Stimulated activated naive CD8-positive, alpha-beta T cell treated with anti-CD3 and anti-CD28 coated beads, Interleukin-15, Interleukin-2, amounts not matched to agents 100 U/mL and 50 U/mL, for 24 hours (primary cell): ENCODE measurements at regions not wholly inside any gene's neighbourhood (a gene's known extent, or its start where the extent isn't known, plus 50 kb on each side); places are given as distances from the start of the nearest gene placed in this dataset.

ENCODE experiments used
- ATAC-seq: fragments of 150-1000 bp; cut with Tn5 transposase; one replicate; pipeline ENCODE4 v1.10.0; 2021
- DNase-seq: peaks from one replicate; pipeline ENCODE4 v3.0.0; 2021

GRCh38 chr4:189385579-189385978, 555.1 kb upstream of the FRG1 start:
- DNase-seq (no peak), ATAC-seq (no peak)

GRCh38 chr4:189396435-189396834, 544.2 kb upstream of the FRG1 start:
- ATAC-seq = no peak

GRCh38 chr4:189404271-189404670, 536.4 kb upstream of the FRG1 start:
- DNase-seq = no peak
- ATAC-seq = no peak

More at GRCh38 chr4:189396435-189396834, 544.2 kb upstream of the FRG1 start:
- DNase-seq = no peak

GRCh38 chr4:189409158-189409557, 531.5 kb upstream of the FRG1 start:
- ATAC-seq (no peak), DNase-seq (no peak)

- DNase-seq (no peak), ATAC-seq (no peak)
Measured at GRCh38 chr4:189414021-189414420, 526.7 kb upstream of the FRG1 start.

- no peak for ATAC-seq
- no peak for DNase-seq
Measured at GRCh38 chr4:189420572-189420971, 520.1 kb upstream of the FRG1 start.

- DNase-seq (no peak), ATAC-seq (no peak)
Measured at GRCh38 chr4:189436207-189436606, 504.5 kb upstream of the FRG1 start.

- DNase-seq = no peak
- no peak for ATAC-seq
Measured at GRCh38 chr4:189440716-189441115, 500.0 kb upstream of the FRG1 start.

- no peak for ATAC-seq
- no peak for DNase-seq
Measured at GRCh38 chr4:189443341-189443740, 497.3 kb upstream of the FRG1 start.

- no peak for ATAC-seq
- DNase-seq = no peak
Measured at GRCh38 chr4:189445613-189446012, 495.1 kb upstream of the FRG1 start.

- ATAC-seq (no peak), DNase-seq (no peak)
Measured at GRCh38 chr4:189463734-189464133, 476.9 kb upstream of the FRG1 start.

- DNase-seq (no peak), ATAC-seq (no peak)
Measured at GRCh38 chr4:189494407-189494806, 446.3 kb upstream of the FRG1 start.

- no peak for ATAC-seq
- DNase-seq = no peak
Measured at GRCh38 chr4:189497516-189497915, 443.2 kb upstream of the FRG1 start.

- DNase-seq = no peak
- no peak for ATAC-seq
Measured at GRCh38 chr4:189497996-189498395, 442.7 kb upstream of the FRG1 start.

GRCh38 chr4:189498457-189498856, 442.2 kb upstream of the FRG1 start:
- no peak for DNase-seq
- ATAC-seq = no peak

- no peak for ATAC-seq
- no peak for DNase-seq
Measured at GRCh38 chr4:189499696-189500095, 441.0 kb upstream of the FRG1 start.

- no peak for DNase-seq
- ATAC-seq = no peak
Measured at GRCh38 chr4:189500970-189501369, 439.7 kb upstream of the FRG1 start.

- no peak for ATAC-seq
- DNase-seq = no peak
Measured at GRCh38 chr4:189502841-189503435, 437.7 kb upstream of the FRG1 start.

GRCh38 chr4:189504220-189504619, 436.5 kb upstream of the FRG1 start:
- ATAC-seq = no peak
- DNase-seq = no peak

GRCh38 chr4:189505380-189505779, 435.3 kb upstream of the FRG1 start:
- ATAC-seq (no peak), DNase-seq (no peak)

- DNase-seq (no peak), ATAC-seq (no peak)
Measured at GRCh38 chr4:189506080-189506479, 434.6 kb upstream of the FRG1 start.

GRCh38 chr4:189507060-189507459, 433.6 kb upstream of the FRG1 start:
- no peak for DNase-seq
- ATAC-seq = no peak

- DNase-seq (no peak), ATAC-seq (no peak)
Measured at GRCh38 chr4:189510601-189511000, 430.1 kb upstream of the FRG1 start.

GRCh38 chr4:189511581-189511980, 429.1 kb upstream of the FRG1 start:
- ATAC-seq = no peak
- no peak for DNase-seq

- no peak for DNase-seq
- no peak for ATAC-seq
Measured at GRCh38 chr4:189513421-189513820, 427.3 kb upstream of the FRG1 start.
